Left ventricle myocardium inferior (tissue), 1 donor: ENCODE measurements at regions not wholly inside any gene's neighbourhood (a gene's known extent, or its start where the extent isn't known, plus 50 kb on each side); places are given as distances from the start of the nearest gene placed in this dataset.

Experiments
- DNase-seq: peaks from one replicate; pipeline ENCODE4 v3.0.0-alpha.2; 2020
- H3K27ac ChIP-seq: fragments of 200-600 bp; replicated peaks from 2 replicates; pipeline ENCODE4 v1.8.0; 2021
- H3K27me3 ChIP-seq: fragments of 200-600 bp; 2 replicates; pipeline ENCODE4 v1.8.0; 2021; ENCODE audit warnings: low read depth
- H3K36me3 ChIP-seq: fragments of 200-600 bp; 2 replicates; pipeline ENCODE4 v1.8.0; 2021
- H3K4me1 ChIP-seq: fragments of 200-600 bp; 2 replicates; pipeline ENCODE4 v1.8.0; 2021
- H3K4me3 ChIP-seq: fragments of 200-600 bp; 2 replicates; pipeline ENCODE4 v1.8.0; 2021; ENCODE audit warnings: mild to moderate bottlenecking, moderate library complexity
- H3K9me3 ChIP-seq: fragments of 200-600 bp; replicated peaks from 2 replicates; pipeline ENCODE4 v1.8.0; 2021
- intact Hi-C: fragments of 100-400 bp; cut with micrococcal nuclease; formaldehyde crosslinking; loops from one replicate; pipeline ENCODE4 v1.11.0; 2022
- TF ChIP-seq, protein P1 (sequence below): fragments of 200-600 bp; IDR thresholded peaks from 2 replicates; pipeline ENCODE4 v1.8.0; 2021; ENCODE audit warnings: antibody characterized with exemption, mild to moderate bottlenecking, borderline replicate concordance
- donor health status: DM: no; HTN: yes; CAD: no; lungs with severe emphysema.

DNA sequence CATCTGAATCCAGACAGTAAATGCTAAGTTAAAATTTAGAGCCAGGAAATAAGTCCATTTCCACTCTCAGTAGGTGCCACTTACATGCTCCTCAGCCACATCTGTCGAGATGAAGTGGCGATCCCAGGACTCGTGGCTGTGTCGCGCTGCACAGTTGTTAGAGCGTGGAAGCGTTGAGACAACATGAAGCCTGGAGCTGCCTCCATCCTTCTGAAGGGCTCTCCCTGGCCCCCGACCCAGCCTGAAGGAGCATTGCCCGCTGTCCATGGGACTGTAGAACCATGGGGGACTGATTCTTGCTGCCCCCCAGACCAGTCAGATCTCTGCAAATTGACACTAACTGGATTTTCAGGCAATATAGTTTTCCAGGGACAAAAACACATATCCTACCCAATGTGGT lies 58.9 kb downstream of the IRX1 start:
- no peak overlapping the region for H3K4me3 ChIP-seq
- H3K9me3 ChIP-seq = no peaks in the 10 kb centered on the region
- H3K27me3 ChIP-seq = peaks cover 56% of the 10 kb centered on the region
- no peaks in the 10 kb centered on the region for H3K4me1 ChIP-seq
- H3K27ac ChIP-seq = no peak overlapping the region
- intact Hi-C loops = no loop called here
- TF ChIP-seq, protein P1, sequence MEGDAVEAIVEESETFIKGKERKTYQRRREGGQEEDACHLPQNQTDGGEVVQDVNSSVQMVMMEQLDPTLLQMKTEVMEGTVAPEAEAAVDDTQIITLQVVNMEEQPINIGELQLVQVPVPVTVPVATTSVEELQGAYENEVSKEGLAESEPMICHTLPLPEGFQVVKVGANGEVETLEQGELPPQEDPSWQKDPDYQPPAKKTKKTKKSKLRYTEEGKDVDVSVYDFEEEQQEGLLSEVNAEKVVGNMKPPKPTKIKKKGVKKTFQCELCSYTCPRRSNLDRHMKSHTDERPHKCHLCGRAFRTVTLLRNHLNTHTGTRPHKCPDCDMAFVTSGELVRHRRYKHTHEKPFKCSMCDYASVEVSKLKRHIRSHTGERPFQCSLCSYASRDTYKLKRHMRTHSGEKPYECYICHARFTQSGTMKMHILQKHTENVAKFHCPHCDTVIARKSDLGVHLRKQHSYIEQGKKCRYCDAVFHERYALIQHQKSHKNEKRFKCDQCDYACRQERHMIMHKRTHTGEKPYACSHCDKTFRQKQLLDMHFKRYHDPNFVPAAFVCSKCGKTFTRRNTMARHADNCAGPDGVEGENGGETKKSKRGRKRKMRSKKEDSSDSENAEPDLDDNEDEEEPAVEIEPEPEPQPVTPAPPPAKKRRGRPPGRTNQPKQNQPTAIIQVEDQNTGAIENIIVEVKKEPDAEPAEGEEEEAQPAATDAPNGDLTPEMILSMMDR = no peak
- DNase-seq = no peak
- H3K36me3 ChIP-seq = no peaks in the 10 kb centered on the region

DNA sequence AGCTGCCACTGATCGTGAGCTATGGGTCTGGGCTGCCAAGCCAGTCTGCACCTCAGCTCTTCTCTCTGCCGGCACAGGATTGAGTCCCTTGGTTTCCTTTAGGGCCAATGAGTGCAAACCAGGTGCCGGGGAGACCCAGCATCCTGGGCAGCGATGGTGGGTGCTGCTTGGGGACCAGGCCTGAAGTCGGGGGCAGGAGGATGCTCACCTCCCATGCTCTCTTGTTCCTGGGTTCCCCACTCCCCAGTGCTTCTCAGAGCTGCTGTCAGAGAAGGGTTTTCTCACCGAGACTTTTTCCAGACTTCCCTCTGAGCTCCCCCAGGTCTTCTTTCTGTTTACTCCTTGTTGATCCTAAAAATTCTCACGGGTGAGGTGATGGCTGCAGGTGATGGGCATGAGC lies 61.2 kb downstream of the IRX1 start:
- H3K4me1 ChIP-seq = no peaks in the 10 kb centered on the region
- H3K27ac ChIP-seq = no peak overlapping the region
- no peak overlapping the region for H3K4me3 ChIP-seq
- no peaks in the 10 kb centered on the region for H3K9me3 ChIP-seq
- no peaks in the 10 kb centered on the region for H3K36me3 ChIP-seq
- DNase-seq = no peak
- peaks cover 34% of the 10 kb centered on the region for H3K27me3 ChIP-seq
- intact Hi-C loops = no loop called here
- TF ChIP-seq, protein P1 = no peak

GRCh38 chr5:3657364-3658022 lies 61.9 kb downstream of the IRX1 start:
- Histone ChIP-seq H3K36me3 (no peaks in the 10 kb centered on the region), H3K9me3 (no peaks in the 10 kb centered on the region), H3K27ac (no peak overlapping the region), H3K4me1 (no peaks in the 10 kb centered on the region), H3K27me3 (peaks cover 27% of the 10 kb centered on the region), H3K4me3 (no peak overlapping the region)
- TF ChIP-seq, protein P1 = no peak
- DNase-seq = no peak
- intact Hi-C loops = no loop called here

DNA sequence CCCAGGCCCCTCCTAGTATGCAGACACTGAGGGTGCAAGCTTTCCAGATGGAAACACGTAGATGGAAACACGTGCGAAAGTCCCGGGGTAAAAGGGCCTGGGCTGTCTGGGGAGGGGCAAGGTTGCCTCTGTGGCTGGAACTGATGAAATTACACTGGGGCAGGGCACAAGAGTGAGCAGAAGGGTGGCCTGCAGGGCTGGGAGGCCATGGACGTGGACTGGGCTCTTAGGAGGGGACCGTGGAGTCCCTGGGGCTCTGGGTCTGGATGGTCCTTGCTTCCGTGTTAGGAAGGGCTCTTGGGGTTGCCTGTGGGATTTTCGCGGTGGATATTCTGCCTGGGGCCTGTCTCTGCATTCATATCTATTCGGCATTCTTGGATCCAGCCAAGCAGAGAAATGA lies 63.3 kb downstream of the IRX1 start:
- H3K36me3 ChIP-seq = no peaks in the 10 kb centered on the region
- TF ChIP-seq, protein P1 = no peak
- intact Hi-C loops = no loop called here
- H3K4me1 ChIP-seq = no peaks in the 10 kb centered on the region
- H3K4me3 ChIP-seq = no peak overlapping the region
- peaks cover 22% of the 10 kb centered on the region for H3K27me3 ChIP-seq
- no peaks in the 10 kb centered on the region for H3K9me3 ChIP-seq
- DNase-seq = no peak
- H3K27ac ChIP-seq = no peak overlapping the region

GRCh38 chr5:3659907-3660306 lies 64.3 kb downstream of the IRX1 start:
- no peaks in the 10 kb centered on the region for H3K4me1 ChIP-seq
- H3K4me3 ChIP-seq = no peak overlapping the region
- no peak overlapping the region for H3K27ac ChIP-seq
- H3K36me3 ChIP-seq = no peaks in the 10 kb centered on the region
- H3K27me3 ChIP-seq = peaks cover 17% of the 10 kb centered on the region
- no peaks in the 10 kb centered on the region for H3K9me3 ChIP-seq
- no peak for DNase-seq
- TF ChIP-seq, protein P1 = no peak
- intact Hi-C loops = no loop called here
